Central memory CD8-positive, alpha-beta T cell (primary cell): ENCODE measurements at regions not wholly inside any gene's neighbourhood (a gene's known extent, or its start where the extent isn't known, plus 50 kb on each side); places are given as distances from the start of the nearest gene placed in this dataset.

ENCODE experiments used
- ATAC-seq: fragments of 150-1000 bp; cut with Tn5 transposase; replicated peaks from 2 replicates; pipeline ENCODE4 v1.10.0; 2022; ENCODE audit warnings: mild to moderate bottlenecking, moderate FRiP score, moderate number of reproducible peaks; ENCODE audit not compliant: poor library complexity, severe bottlenecking; ENCODE audit errors: extremely low read depth
- DNase-seq, 2 donors: peaks; one replicate each; pipeline ENCODE4 v3.0.0; 2021; ENCODE audit warnings: low spot score in 2 of 2
- H3K27ac Mint-ChIP-seq: one replicate; pipeline ENCODE4 v1.8.0; 2022; ENCODE audit warnings: low read depth, mild to moderate bottlenecking, moderate library complexity, mixed read lengths
- H3K27me3 Mint-ChIP-seq: one replicate; pipeline ENCODE4 v1.8.0; 2022; ENCODE audit warnings: mixed read lengths
- H3K36me3 Mint-ChIP-seq: one replicate; pipeline ENCODE4 v1.8.0; 2022; ENCODE audit warnings: mild to moderate bottlenecking, moderate library complexity, mixed read lengths; ENCODE audit not compliant: insufficient read depth
- H3K4me1 Mint-ChIP-seq: one replicate; pipeline ENCODE4 v1.8.0; 2022; ENCODE audit warnings: mixed read lengths
- H3K4me3 Mint-ChIP-seq: one replicate; pipeline ENCODE4 v1.8.0; 2022; ENCODE audit warnings: mild to moderate bottlenecking, moderate library complexity, mixed read lengths
- H3K9me3 Mint-ChIP-seq: one replicate; pipeline ENCODE4 v1.8.0; 2022; ENCODE audit warnings: mixed read lengths

DNA sequence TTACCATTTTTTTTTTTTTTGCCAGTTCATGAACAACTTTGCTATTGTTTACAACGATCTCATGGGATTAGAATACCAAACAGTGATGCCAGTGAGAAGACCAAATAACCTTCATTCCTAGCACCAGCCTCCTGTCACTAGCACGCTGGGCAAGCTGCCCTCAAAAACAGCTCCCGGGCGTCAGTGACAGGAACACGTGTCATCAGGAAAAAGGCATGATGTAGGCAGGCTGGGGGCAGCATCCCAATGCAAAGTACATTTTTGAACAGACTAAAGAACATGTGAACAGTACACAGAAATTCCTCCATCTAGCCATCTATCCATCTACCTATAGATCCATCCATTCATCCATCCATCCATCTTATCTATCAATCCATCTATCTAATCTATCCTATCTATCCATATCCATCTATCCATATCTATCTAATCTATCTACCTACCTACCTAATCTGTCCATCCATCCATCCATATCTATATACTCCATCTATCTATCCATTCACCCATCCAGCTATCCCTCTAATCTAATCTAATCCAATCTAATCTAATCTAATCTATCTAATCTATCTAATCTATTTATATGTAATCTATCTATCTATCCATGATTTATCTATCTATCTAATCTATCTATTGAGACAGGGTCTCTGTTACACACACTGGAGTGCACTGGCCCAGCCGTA, 378.5 kb downstream of the SHANK2 start:
- Mint-ChIP-seq H3K27ac (no peak overlapping the region), H3K36me3 (no peaks in the 10 kb centered on the region), H3K27me3 (peaks cover 26% of the 10 kb centered on the region), H3K4me3 (no peak overlapping the region), H3K9me3 (no peaks in the 10 kb centered on the region), H3K4me1 (no peaks in the 10 kb centered on the region)
- ATAC-seq (no peak), DNase-seq (no peak)

DNA sequence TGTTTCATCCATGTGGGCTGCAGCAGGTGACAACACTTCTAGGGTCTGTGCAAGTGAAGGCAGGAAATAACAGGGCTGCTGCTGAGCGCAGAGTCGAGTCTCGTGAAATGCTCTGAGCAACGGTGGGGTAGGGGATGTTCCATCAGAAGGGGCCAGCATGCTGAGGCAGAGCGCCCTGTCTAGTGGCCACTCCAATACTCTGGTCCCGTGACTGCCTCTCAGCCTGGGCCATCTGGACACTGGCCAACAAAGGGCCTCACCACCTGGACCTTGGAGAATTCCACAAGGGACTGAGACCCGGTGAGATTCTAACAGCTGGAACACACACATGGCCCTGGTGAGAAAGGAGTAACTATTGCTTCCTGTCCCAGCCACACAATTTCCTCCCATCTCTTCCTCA, 375.7 kb downstream of the SHANK2 start:
- no peaks in the 10 kb centered on the region for H3K36me3 Mint-ChIP-seq
- no peak overlapping the region for H3K4me3 Mint-ChIP-seq
- no peak overlapping the region for H3K27ac Mint-ChIP-seq
- H3K4me1 Mint-ChIP-seq = no peaks in the 10 kb centered on the region
- no peak for DNase-seq
- no peak for ATAC-seq
- H3K9me3 Mint-ChIP-seq = no peaks in the 10 kb centered on the region
- peaks cover 34% of the 10 kb centered on the region for H3K27me3 Mint-ChIP-seq

DNA sequence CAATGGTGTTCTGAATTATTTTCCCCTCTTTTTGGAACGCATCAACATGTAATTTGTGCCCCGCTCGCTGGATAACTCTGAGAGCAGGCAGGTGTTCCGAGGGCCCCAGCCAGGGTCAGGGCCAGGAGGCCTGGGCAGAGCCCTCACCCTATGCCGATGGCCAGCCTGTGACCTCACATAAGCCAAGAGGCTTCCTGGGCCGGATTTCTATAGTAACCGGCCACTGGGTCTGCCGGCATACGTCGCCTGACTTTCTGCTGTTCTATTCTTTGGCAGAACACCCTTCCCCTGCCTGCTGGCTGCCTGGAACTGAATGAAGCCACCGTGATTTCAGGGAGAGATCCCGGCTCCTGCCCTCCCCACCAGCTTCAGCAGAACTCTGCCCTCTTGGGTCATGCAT, 375.2 kb downstream of the SHANK2 start:
- no peaks in the 10 kb centered on the region for H3K9me3 Mint-ChIP-seq
- no peak for ATAC-seq

DNA sequence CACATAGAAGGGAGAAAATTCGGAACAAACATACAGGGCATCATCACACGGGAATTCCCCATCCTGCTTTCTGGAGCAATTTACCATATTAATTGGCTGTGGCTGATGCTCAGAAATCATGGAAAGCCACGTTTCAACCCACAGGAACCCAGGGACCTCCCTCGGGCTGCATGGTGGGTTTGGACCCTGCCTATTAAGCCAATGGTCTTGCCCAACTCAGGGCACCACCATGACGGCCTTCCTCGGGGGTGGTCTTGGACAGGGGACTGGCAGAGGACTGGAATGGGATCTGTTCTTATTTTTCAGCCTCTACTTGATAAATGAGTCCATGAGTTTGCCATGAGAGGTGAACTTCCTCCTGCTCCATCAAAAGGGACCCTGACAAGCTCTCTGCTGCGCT, 374.0 kb downstream of the SHANK2 start:
- no peaks in the 10 kb centered on the region for H3K4me1 Mint-ChIP-seq
- no peaks in the 10 kb centered on the region for H3K36me3 Mint-ChIP-seq
- no peak for DNase-seq
- H3K27ac Mint-ChIP-seq = no peak overlapping the region
- H3K27me3 Mint-ChIP-seq = peaks cover 28% of the 10 kb centered on the region
- no peak for ATAC-seq
- H3K9me3 Mint-ChIP-seq = no peaks in the 10 kb centered on the region
- no peak overlapping the region for H3K4me3 Mint-ChIP-seq

More for the DNA sequence above, 375.2 kb downstream of the SHANK2 start:
- H3K27me3 Mint-ChIP-seq = peaks cover 34% of the 10 kb centered on the region
- H3K4me1 Mint-ChIP-seq = no peaks in the 10 kb centered on the region
- no peak overlapping the region for H3K27ac Mint-ChIP-seq
- no peak overlapping the region for H3K4me3 Mint-ChIP-seq
- DNase-seq = no peak
- no peaks in the 10 kb centered on the region for H3K36me3 Mint-ChIP-seq

DNA sequence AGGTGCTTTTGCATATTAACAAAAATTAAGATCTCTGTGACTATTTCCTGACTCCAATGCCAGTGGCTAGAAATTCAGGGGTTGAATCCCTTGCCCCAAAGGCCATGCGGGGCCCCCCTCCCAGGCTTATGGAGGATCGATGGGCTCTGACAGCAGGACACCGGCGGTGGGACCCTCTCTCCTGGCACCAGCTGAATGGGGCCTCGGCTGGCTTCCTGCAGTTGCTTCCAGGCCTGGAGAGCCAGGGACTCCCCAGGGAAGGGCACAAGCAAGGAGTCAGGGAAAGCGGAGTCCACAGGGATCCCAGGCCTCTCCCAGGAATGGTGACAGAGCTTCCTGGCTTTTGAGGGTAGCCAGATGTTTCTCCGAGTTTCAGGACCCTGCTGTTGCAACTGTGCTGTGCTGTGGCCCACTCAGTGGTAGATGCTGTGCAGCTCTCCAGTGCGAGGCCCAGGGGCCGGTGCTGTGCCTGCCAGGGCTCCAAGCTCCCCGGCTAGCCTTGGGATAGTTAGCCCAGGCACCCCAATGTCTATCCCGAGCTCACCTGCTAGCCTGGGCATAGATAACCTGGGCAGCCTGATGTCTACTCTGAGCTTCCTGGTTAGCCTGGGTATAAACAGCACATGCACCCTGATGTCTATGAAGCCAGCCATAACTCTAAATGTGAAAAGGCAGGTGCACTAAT, 372.6 kb downstream of the SHANK2 start:
- Mint-ChIP-seq H3K27me3 (peaks cover 30% of the 10 kb centered on the region), H3K4me3 (no peak overlapping the region), H3K27ac (no peak overlapping the region), H3K36me3 (no peaks in the 10 kb centered on the region), H3K4me1 (no peaks in the 10 kb centered on the region), H3K9me3 (no peaks in the 10 kb centered on the region)
- ATAC-seq (no peak), DNase-seq (no peak)

DNA sequence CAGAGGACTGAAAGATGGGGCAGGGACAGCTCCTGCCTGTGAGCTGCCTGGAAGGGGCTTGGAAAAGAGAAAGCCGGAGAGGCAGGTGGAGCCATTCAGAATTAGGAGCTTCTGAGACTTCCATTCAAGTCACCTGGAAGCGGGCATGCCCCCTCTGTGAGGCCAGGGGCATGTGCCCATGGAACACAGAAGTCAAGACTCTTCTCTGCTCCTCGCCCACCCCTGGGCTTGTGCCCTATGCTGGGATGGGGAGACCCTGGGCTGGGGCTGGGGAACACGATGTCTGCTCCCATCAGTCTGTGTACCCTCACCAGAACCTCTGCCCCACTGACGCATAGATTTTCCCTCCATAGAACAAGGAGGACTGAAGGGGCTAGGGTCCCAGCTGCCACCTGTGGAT, 372.0 kb downstream of the SHANK2 start:
- Mint-ChIP-seq H3K9me3 (no peaks in the 10 kb centered on the region), H3K27ac (no peak overlapping the region), H3K4me1 (no peaks in the 10 kb centered on the region), H3K36me3 (no peaks in the 10 kb centered on the region), H3K4me3 (no peak overlapping the region), H3K27me3 (peaks cover 37% of the 10 kb centered on the region)
- DNase-seq (no peak), ATAC-seq (no peak)

DNA sequence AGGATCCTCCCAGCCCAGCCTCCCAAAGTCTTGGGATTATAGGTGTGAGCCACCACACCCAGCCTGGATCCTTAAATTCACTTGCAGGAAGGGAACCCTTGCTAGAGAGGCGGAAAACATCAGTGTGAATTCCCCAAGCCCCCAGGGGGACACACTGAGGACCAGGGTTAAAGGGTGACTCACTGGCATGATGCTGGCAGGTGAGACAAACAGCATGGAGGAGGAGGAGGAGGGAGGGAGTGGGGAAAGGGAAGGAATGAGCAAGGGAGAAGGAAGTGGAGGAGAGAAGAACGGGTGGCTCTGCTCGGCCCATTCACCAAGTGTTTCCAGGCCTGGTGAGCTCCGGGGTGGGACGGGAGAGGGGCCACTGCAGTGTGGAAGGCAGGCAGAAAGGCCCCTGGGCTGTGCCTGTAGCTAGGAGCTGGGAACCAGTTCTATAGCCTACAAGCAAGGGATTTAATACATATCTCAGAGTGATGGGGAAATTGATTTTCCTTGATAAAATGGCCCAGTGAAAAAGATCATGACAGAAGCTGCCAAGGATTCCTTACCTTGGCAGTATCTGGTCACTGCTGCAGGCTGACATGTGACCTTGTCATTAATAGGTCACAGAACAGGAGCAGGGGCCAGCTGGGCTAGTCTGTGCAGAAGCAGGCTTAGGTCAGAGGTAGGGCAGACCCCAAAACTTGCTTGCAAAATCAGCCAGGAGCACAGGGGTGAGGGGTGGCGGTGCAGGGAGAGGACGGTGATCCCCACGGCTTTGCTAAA, 370.2 kb downstream of the SHANK2 start:
- Mint-ChIP-seq H3K36me3 (no peaks in the 10 kb centered on the region), H3K27ac (no peak overlapping the region), H3K9me3 (no peaks in the 10 kb centered on the region), H3K4me3 (no peak overlapping the region), H3K27me3 (peaks cover 37% of the 10 kb centered on the region), H3K4me1 (no peaks in the 10 kb centered on the region)
- ATAC-seq (no peak), DNase-seq (no peak)

DNA sequence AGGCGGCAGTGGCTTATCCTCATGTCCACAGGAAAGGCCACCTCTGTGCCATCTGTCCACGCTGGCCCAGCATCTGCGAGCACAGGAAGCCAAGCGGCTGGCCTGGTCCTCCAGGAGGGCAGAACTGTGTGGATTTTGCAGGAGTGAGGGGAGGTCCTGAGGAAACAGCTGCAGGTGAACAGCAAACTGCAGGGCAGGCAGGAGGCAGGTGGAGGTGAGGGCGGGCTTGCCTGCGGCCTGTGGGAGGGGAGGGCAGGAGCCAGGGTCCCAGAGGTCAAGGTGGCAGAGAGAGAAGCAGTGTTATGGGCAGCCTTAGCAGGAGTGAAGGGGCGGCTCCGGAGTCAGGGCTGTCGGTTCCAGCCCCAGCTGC, 369.7 kb downstream of the SHANK2 start:
- H3K4me1 Mint-ChIP-seq = no peaks in the 10 kb centered on the region
- no peak overlapping the region for H3K27ac Mint-ChIP-seq
- H3K4me3 Mint-ChIP-seq = no peak overlapping the region
- peaks cover 37% of the 10 kb centered on the region for H3K27me3 Mint-ChIP-seq
- H3K36me3 Mint-ChIP-seq = no peaks in the 10 kb centered on the region
- no peak for ATAC-seq
- H3K9me3 Mint-ChIP-seq = no peaks in the 10 kb centered on the region
- no peak for DNase-seq

DNA sequence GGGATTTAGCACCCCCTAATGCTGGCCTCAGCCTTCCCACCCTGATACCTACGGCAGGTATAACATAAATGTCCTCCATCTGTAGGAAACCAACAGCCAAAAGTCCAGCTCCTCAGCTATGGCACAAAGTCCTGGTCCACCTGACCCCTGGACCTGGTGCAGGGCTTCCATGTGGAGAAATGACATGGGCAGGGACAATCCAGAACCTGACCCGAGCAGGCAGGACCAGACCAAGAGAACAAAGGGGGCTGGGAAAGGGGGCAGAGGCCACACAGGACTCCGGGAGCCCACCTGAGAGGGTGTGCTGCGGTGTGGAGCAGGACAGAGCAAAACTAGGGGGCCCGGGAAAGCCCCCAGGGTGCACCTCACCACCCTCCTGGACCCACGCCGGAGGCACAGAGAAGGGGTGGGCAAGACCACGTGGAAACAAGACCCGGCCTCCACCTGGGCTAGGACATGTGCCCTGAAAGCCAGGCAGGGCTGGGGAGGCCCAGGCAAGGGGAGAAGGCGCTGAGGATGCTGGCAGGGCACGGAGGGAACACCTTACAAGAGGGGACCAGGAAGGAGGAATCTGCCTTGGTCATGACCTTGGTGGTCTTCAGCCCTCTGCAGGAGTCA, 368.9 kb downstream of the SHANK2 start:
- H3K27me3 Mint-ChIP-seq = peaks cover 37% of the 10 kb centered on the region
- no peak overlapping the region for H3K27ac Mint-ChIP-seq
- H3K36me3 Mint-ChIP-seq = no peaks in the 10 kb centered on the region
- ATAC-seq (no peak), DNase-seq (no peak)
- no peaks in the 10 kb centered on the region for H3K4me1 Mint-ChIP-seq
- no peak overlapping the region for H3K4me3 Mint-ChIP-seq
- H3K9me3 Mint-ChIP-seq = no peaks in the 10 kb centered on the region

DNA sequence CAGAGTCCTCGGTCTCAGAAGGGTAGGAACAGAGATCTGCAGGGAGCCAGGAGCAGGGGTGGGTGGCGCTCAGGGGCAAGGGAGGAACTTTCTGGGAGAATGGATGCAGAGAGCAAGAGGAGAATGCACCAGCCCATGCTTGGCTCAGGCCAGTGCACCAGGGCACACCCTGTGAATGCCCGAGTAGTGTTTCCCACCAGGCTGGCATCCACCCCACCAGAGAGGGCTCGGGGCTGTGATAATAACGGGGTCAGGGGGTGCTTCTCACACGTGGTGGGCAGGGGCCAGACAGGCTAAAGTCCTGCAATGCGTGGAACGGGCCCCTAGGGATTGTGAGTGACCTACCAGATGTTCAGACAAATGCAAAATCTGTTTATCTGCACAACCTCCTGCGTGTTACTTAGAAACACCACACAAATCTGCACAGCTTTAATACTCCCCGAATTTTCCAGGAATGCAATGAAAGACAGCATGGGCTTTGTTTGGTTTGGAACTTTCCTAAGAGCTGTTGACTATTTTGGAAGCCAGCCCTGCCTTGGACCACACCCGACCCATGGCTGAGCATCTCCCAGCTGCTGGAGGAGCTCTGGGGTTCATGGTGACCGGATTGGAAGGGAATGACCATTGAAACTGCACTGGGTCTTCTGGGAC, 368.3 kb downstream of the SHANK2 start:
- Mint-ChIP-seq H3K9me3 (no peaks in the 10 kb centered on the region), H3K4me1 (no peaks in the 10 kb centered on the region), H3K27ac (no peak overlapping the region), H3K36me3 (no peaks in the 10 kb centered on the region), H3K27me3 (peaks cover 37% of the 10 kb centered on the region), H3K4me3 (no peak overlapping the region)
- ATAC-seq (no peak), DNase-seq (no peak)

DNA sequence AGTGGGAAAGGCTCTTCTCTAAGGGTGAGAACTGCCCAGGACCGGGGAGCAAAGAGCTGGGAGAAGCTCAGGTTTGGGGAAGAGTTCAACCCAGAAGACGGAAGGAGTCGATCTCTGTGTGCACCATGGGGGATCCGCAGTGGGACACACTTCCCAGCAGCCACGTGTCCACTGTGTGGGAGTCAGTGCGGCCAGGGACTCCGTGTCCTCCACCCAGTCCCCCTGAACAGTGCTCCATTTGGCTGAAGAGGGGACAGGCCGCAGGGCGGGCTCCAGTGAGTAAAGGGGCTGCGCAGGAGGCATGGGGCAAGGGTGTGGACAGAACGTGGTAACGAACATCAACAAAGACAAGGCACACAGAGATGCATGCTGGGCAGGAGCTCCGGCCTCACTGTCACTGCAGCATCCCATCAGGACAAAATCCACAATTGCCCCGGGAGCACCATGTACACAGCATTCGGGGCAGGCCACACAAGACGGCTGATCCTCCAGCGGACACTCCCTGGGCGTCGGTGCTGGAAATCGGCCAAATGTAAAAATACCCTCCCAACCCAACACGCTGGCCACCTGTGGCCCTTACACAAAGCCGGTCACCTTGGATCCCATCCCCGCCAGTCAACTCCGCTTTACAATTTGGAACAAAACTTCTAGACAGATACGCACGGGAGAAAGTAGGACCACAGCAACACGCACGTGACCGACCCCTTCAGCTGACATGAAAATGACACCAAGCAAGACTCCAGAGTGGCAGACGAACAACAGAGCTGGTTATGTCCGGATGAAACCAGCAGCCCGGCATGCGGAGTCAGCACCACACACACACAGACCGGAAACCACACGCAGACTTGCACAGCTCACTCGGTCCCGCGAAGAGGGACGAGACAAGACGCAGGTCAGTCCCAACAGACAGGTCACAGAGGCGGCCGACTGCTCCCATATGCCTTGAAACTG, 366.8 kb downstream of the SHANK2 start:
- Mint-ChIP-seq H3K27ac (no peak overlapping the region), H3K4me3 (no peak overlapping the region), H3K36me3 (no peaks in the 10 kb centered on the region), H3K27me3 (peaks cover 22% of the 10 kb centered on the region), H3K4me1 (no peaks in the 10 kb centered on the region), H3K9me3 (no peaks in the 10 kb centered on the region)
- ATAC-seq (no peak), DNase-seq (no peak)
